HPDE6-E6E7 (cell line): ENCODE measurements at regions not wholly inside any gene's neighbourhood (a gene's known extent, or its start where the extent isn't known, plus 50 kb on each side); places are given as distances from the start of the nearest gene placed in this dataset.

Source experiments
- DNase-seq: peaks from one replicate; pipeline ENCODE4 v3.0.0; 2011; ENCODE audit warnings: missing footprints; ENCODE audit errors: extremely low spot score

DNA sequence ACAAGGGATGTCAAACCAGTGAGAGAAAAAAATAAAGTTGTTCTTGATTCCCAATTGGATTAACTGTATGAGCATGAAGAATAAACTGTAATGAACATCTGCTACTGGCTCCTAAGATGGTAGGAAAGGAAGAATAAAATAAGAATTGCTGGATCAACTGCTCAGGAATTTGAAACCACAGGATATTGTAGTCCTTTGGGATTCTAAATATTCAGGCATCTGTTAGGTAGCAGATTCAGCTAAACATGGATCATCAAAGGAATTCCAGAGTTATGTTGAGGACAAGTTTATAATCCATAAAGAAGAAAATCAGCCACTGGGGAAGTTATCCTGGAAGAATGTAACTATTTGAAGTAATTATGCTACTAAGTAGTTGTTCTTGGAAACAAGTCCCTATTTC lies 65.8 kb downstream of the ISL1 start:
- no peak for DNase-seq

DNA sequence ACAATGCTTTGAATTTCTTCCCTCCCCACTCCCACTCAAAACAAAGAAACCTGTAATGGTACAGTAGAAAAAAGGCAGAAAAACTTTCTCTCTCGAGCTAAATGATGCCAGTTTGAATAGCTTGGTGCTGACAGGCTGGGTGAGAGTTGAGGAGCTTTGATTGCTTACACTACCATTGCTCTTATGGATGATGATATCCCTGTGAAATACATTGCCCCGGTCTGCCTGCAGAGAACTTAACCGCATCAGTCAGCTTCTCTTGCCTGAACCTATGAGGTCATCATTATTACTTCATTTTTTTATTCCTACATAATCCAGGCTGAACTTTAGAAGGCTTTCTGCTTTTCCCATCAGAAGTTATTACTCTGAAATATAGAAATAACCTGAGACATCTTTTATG lies 69.3 kb downstream of the ISL1 start:
- DNase-seq, result no peak

DNA sequence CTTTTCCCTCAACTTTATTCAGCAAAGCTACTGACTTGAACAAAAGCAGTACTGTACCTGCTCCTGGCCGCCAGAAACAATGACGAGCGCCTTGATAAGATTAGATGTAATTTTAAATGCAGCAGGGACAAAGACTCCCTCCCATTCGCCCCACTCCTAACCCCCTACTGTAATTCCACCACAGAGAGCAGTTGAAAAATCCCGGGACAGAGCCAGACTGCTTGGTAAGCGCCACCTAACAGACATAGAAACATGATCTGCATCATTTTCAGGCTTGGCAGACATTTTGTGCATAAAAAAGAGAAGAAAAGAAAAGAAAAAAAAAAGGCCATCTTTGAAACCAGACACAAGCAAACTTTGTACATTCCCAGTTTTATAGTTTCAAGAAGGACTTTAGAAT lies 81.9 kb downstream of the ISL1 start:
- DNase-seq, result peak; percentile 1

DNA sequence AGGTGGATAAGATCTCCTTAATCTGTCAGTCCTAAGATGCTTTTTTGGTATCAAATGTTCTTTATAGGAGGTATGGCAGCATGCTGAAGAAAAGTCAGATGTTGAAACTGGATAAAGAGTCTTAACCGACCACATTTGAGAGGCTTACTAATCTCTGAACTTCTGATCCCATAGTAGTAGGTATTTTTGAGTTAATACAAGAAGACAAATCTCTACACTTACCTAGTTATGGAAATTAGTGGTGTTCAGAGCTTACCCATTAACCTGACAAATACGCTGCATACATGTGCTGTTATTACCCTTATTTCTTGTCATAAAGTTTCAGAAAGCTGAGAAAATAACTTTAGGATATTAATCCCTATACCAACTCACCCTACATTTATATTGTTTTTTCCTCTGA lies 83.0 kb downstream of the ISL1 start:
- DNase-seq, result no peak

DNA sequence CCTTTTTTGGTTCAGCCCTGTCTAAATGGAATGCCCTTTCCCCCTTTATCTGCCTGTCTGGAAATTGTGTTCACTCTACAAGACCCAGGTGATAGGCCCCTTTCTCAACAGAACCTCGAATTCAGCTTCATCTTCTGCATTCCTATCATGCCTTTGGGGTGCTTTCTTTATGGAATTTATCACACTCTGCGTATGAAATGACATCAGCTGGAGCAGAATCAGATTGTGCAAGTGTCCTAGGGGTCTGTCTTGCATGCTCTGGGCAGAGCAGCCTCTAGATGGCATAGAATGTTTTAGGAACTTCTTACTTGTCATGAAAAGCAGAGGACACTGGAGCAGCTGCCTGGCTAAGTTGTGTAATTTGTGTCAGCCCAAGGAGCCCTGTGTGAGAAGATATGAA lies 84.9 kb downstream of the ISL1 start:
- DNase-seq, result no peak

DNA sequence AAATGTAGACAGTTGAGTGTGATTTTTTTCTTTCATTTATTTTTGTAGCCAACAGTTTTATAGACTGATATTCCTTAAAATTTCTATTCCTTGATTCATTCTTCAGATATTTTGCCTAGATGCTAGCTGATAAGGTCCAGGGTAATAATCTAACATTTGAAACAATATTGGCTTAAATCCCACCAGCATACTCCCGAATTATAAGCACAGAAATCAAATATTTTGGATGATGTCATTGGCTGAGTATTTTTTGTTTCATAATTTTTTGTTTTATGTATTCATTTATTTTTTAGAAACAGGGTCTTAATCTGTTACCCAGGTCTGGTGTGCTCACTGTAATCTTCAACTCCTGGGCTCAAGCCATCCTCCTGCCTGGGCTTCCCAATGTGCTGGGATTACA lies 88.4 kb downstream of the ISL1 start:
- DNase-seq, result no peak

DNA sequence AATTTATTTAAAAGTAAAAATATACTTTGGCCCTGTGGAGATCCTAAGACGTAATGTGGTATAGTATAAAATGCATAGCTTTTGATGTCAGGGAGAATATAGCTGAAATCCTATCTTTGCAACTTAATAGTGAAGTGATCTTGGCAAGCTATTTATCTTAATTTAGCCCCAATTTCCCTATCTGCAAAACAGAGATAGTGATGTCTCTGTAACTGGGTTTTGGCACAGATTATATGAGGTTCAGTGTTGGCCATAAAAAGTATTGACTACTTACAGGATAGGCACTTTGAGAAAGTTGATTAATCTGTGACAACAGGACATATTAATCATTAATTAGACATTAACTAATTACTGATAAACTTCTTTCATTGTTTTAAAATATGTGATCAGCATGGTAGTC lies 89.2 kb downstream of the ISL1 start:
- no peak for DNase-seq

DNA sequence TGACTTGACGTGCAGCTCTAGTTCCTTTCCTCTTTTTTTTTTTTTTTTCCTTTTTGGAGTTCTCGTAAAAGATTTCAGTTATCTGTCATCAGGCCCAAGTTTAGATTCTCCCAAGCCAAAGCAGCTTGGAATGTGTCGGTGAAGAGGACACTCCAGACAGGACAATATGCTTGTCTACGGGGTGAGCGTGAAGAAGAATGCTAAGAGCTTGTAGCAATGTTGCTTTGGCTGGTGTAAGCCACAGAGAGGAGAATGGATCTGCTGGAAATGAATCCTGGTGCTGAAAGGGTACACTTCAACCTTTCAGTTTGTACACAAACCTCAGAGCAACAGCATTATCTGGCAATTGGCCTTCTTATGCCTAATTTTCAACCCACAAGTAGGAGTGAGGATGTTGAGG lies 92.4 kb downstream of the ISL1 start:
- DNase-seq, result no peak

DNA sequence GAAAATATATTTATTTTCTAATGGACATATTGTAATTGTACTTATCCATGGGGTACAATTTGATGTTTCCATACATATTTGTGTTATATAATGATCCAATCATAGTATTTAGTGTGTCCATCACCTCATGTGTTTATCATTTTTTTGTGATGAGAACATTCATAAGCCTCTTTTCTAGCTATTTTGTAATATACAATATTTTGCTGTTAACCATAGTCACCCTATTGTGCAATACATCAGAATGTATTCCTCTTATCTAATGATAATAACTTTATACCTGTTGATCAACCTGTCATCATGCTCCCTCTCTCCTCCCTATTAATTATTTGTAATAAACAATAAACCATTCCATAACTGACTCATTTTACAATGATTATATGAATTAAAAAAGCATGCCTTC lies 93.2 kb downstream of the ISL1 start:
- DNase-seq, result no peak

DNA sequence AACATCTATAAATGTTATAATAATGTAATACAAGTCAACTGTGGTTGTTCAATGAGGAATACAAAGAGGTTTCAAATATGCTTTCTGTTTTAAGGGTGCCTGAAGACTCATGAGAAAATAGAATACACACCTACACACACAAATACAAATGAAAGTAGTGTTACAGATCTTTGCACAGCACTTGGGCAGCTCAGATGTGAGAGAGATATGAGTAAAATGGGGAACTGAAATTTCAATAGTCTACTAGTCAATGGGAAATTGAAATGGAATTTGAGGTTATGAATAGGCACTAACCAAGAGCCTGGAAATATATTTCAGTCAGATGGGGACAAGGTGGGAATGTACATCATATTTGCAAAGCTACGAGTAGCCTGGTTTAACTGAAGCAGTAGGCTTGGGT lies 96.6 kb downstream of the ISL1 start:
- no peak for DNase-seq

DNA sequence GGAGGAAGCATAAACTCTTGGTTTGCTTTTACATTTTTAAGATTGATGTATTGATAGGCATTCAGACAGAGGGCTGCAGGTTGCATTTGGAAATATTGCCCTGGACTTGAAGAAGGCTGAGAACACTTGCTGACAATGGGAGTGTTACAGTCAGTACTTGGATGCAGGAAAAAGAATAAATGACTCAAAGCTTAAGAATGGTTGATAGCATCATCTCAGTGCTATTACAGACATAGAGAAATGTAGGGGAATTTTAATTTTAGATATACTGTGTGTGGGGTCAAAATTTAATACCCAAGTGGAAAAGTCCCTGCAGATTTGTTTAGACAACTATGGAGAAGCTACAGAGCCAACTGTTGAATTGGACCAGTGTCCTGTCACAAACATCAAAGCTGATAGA lies 101.1 kb downstream of the ISL1 start:
- no peak for DNase-seq

DNA sequence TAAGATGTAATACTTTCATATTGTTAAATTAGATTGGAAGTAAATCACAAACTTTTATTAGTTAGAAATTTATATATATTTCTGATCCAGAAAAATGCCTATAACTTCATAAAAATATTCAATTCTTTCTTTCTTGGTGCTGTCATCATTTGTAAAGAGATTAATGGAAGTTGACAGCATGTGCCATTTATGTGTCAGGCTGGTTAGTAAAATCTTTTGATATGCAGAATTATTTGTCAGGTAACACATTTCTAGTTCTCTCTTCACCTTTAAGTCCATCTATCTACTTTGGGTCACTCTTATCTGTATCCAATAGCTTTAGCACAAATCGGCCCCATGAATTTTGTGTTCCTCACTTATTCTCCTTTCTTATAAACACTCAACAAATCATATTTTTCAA lies 102.9 kb downstream of the ISL1 start:
- DNase-seq, result no peak

DNA sequence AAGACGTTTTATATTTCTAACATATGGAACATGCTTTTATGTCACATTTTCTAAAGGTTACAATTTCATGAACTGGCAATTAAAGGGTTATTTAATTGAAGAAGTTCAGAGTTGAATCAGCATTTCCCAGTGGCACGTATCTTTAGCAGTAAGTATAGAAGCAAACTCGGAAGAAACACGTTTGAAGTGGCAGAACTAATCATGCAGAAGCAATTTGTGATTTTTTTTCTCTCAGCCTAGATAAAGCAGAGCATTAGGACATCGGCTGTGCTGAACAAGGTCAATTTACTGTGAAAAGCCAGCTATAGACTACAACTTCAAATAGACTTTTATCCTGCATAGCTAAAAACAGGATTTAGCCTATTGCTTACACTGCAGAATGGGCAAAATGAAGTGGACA lies 104.7 kb downstream of the ISL1 start:
- no peak for DNase-seq

DNA sequence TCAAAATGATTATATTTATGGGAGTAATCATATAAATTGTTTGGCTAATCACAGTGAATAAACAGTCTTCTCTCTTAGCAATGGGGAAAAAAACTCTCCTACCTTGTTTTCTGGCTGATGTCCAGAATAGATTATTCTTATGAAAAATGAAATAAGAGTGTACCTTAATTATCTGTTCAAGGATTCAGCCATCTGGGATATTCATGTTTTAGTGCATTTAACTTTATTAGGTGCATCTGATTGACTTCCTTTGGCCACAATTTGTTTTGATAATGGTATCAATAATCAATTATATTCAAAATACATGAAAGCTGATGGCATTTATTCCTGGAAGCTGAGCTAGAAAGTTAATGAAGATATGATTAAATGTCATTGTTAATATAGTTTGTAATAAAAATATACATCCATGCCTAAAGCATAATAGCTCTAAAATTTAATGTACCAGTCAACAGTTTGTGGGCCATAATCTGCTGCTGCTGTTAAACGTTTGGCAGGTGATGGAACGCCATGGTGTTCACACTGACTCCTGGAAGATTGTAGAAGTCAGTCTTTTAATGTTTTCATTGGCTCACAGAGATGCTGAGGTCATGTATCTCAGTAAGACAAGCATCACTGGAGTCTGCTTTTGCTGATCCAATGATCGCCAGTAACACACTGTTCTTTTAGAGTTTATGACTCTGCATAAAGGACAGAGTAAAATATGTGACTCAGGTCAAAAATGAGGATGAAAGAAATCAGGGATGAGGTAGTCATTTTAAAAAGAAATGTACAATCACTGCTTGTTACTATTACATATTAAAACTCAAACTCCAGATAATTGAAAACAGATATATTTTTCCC lies 105.8 kb downstream of the ISL1 start:
- no peak for DNase-seq

DNA sequence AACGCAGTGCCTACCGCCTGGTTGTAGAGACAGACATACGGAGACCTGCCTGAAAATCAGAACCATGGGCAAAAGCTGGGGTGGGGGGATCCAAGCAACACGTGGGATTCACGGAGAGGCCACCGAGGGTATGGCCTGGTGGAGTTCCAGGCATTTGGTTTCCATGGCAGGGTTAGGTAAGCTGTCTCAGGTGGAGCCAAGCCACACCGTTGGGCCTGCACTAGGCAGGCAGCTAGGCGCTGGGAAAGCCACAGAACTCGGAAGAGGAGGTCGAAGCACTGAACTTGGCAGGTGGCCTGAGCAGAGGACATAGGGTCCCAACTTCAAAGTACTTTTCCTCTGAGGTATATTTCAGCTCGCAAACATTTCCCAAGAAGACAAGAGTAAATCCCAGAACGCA lies 111.6 kb downstream of the ISL1 start:
- peak; percentile 1 for DNase-seq

DNA sequence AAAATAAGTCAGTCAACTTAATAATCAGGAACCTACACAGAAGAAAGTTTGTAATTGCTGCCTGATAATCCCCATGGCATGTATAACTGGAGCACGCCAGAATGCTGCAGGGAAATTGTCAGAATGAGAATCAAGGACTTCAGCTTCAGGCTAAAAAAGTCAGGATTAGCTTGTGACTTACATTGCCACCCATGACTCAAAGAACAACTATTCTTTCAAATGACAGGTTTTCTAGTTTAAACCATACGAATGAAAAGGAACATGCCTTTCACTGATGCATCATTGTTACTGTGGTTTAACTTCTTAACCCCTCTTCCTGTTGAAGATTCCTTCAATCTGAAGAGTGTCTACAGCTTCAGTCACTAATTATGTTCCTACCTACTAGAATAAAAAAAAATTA lies 112.4 kb downstream of the ISL1 start:
- peak; percentile 39 for DNase-seq

DNA sequence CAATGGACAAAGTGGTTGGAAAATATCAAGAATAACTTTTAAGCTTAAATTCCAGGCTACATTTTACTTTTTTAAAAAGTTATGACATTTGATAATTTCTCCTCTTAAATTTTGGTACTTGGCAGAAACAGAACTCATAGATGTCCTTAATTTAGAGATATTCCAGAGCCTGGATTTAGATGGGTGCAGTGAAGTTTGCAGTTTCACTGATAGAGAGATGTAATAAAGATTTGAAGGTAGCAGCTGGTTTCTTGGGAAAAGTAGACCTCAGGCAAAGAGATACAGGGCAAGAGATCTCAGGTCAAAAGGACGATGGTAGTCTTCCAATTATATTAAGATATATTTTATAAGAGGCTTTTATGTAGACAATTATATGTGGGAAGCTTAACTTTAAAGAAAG lies 134.6 kb downstream of the ISL1 start:
- DNase-seq, result no peak

DNA sequence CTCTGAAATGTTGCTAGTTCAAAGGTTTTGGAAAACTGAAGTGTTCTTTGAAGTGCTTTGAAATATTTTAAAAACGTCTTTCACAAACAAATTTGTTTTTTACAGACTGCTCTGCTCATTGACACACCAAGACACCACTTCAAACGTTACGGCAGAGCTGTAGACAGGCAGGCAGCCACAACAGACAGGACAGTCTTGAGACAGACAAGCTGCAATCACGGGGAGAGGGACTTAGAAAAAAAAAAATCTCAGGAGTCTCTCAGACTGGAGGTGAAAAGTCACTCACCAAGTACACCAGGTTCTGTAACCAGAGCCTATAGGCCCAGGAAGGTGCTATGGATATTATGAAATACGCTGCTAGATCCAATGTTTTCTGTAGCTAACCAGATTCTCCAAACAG lies 135.4 kb downstream of the ISL1 start:
- no peak for DNase-seq

DNA sequence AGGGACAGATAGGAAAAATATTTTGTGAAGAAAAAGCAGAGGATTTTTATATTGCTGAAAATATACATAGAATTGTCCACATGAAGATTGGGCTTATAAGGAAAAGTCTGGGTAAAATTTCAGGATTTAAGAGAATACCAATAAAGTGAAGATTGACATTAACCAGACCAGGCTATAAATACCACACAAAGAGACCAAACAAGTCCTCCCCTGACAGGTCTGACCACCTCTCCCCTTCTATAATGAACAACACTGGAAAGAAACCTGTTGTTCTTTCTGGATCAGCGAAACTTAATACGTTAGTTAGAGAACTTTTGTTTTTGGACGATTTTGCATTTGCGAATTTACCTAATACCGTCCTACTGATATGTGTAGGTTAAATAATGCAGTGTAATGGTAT lies 138.3 kb downstream of the ISL1 start:
- no peak for DNase-seq

DNA sequence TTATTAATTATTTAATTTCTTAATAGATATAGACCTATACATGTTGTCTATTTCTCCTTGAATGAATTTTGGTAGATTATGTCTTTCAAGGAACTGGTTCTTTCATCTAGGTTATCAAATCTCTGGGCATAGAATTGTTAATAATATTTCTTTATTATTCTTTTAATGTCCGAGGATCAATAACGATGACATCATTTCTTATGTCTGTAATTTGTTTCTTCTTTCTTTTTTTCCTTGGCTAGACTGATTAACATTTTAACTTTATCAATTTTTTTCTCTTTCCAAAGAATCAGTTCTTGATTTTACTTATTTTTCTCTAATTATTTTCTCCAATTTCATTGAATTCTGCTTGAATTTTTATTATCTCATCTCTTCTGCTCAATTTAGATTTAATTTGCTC lies 156.0 kb downstream of the ISL1 start:
- DNase-seq, result no peak

DNA sequence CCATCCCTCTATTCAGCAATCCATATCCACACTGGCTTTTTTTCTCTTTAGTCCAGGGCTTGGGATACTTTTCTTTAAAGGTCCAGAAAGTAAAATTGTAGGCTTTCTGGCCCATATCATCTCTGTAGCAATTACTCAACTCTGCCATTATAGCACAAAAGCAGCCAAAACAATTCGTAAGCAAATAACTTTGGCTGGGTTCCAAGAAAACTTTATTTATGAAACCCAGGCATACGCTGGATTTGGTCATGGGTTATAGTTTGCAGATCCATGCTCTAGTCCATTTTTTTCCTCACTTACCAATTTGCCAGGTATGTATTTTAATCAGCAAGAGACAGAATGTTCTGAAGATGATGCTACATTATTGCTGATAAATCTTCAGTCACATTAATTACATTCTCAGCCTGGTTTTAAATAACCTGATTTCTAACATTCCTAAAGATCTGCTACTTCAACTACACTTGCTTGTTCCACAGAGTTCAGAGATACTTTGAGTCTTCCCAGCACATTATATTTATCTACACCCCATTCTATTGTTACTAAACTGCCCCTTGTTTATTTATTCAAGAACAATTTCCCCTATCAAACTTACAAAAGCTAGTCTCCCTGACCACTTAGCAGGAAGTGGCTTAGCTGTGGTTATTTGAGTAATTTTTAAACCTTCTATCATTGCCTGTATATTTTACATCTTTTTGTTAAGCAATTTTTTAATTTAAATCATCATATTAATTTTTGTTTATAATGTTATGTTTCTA lies 161.0 kb downstream of the ISL1 start:
- DNase-seq, result no peak

DNA sequence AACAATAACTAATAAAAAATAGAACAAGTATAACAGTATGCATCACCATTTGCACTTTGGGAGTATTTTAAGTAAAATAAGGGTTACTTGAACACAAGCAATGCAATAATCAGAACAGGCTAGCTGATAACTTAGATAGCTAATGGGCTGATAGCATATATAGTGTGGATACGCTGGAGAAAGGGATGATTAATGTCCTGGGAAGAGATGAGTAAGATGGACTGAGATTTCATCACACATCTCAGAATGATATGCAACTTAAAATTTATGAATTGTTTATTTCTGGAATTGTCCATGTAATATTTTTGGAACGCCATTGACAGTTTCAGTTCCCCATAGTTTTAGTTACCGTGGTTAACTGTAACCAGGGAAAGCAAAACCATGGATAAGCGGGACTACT lies 173.6 kb downstream of the ISL1 start:
- no peak for DNase-seq

DNA sequence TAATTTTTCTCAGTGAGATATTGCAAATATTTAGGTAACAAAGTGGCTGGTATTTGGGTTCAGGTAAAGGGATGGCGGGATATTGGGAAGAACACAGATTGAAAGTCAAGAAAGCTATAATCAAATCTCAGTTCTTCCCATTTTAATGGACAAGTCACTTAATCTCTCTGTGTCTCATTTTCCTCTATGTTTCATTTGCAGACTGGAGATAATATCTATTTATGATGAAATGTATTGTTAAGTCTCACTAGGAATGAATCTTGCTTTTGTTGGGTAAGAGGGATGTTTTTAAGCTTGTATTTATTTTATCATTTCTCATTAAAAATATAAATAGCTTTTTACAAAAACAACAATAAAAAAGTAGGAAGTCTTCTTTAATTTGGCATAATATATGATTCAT lies 175.4 kb downstream of the ISL1 start:
- no peak for DNase-seq

DNA sequence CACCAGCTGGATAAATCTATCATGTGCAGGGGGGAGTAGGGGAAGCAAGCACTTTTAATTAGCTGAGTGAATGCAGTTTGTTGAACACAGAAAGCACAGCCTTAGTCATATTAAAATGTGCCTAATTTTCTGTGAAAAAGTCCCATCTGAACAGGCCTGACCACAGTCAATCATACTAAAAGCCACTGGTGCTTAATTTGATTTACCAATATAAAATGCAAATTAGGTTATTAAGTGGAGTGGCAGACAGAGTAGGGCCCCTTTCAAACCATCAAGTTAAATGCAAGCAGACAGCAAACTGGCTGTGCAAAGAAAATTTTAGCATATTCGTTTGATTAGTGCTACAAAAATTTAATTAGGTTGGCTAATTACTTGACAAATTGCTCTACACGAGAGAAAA lies 176.1 kb downstream of the ISL1 start:
- DNase-seq, result no peak
